HG03108 (cell line): ENCODE measurements at regions not wholly inside any gene's neighbourhood (a gene's known extent, or its start where the extent isn't known, plus 50 kb on each side); places are given as distances from the start of the nearest gene placed in this dataset.
"Not testable (repeated sequence)": the region's sequence is repeated elsewhere in the genome, so short reads cannot be mapped to it uniquely, and the experiment has no call there.

ENCODE experiments used
- ATAC-seq: cut with Tn5 transposase; IDR thresholded peaks from one replicate; pipeline ENCODE4 v1.9.1; 2021; ENCODE audit warnings: moderate library complexity; ENCODE audit not compliant: unreplicated experiment

DNA sequence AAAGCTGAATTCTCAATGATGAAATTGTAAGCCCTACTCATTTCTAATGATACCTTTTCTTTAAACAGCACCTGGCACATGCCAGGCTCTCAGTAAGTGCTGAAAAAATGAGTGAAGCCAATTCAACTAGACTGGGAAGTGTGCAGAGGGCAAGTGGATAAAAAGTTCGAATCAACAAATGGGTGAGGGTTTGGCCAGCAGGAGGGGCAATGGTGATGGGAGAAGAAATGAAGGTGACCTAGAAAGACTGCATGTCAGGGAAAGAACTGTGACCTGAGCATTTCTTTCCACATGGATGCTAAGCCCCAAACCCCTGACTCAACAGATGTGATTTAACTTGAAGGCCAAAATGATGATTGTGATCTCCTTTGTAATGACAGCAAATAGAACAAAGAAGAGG lies 54.6 kb downstream of the DKK1 start:
- no peak for ATAC-seq

DNA sequence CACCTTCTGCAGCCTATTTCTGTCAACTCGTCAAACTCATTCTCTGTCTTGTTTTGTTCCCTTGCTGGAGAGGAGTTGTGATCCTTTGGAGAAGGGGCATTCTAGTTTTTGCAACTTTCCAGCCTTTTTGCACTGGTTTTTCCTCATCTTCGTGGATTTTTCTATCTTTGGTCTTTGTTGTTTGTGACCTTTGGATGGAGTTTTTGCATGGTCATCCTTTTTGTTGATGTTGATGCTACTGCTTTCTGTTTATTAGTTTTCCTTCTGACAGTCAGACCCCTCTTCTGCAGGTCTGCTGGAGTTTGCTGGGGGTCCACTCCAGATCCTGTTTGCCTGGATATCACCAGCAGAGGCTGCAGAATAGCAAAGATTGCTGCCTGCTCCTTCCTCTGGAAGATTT lies 60.1 kb downstream of the DKK1 start:
- not testable (repeated sequence) for ATAC-seq

DNA sequence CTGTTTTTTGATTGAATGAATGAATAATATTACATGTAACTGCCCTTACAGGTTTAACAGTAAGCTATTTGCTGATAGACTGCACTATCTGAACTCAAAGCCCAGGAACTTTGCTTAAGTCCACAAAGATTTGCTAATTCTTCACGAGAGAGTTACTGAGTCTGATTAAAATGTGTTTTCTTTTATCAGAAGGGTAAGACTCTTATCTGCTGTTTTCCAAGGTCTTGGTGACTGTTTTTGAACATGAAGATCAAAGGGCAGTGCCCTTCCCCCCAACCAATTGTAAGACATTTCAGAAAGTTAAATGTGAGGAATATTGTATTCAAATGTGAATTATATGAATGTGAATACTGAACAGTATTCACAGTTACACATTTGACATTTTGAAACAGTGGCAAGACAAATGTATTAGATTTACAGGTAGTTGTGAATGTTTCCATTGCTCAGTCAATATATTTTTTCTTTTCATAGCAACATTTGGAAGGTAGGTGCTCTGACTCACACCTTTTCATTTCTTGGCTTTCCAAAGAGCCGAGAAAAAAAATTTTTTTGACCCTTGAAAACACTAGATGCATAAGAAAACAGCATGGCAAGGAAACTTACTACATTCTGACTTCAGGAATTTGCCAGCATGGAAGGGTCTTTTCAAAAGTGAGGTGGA lies 62.7 kb downstream of the DKK1 start:
- no peak for ATAC-seq

DNA sequence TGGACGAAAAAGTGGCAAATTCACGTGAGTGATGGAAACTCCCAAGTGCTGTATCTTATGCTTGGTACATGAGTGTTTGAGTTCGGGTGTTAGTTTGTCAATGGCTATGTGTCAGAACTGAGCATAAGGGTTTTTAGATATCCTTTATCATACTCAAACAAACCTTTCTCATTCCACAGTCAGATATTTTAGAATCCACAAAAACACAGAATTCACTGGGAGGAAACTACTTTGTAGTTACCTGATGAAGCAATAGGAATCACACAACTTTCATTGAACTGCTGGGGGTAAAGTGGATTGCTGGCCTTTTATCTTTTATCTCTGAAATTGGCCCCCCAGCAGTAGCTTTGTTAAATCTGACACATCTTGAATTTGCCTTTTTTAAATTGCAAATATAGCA lies 64.0 kb downstream of the DKK1 start:
- no peak for ATAC-seq

DNA sequence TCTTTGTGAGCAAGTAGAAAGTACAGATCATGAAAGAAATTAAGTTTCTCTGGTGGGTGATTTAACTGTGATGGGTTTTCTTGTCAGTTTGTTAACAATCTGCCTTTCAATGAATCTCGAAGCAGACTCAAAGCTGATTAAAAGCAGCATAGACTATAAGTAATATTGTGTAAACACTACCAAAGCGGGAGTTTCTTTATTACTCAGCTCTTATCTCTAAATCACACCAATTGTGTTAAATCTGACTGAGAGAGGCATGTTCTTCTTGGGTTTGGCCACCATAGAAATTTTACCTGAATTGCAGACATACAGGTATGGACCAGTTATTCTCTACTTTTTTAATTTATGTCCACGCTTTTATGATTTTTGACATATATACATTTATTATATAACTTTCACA lies 65.2 kb downstream of the DKK1 start:
- ATAC-seq: no peak

DNA sequence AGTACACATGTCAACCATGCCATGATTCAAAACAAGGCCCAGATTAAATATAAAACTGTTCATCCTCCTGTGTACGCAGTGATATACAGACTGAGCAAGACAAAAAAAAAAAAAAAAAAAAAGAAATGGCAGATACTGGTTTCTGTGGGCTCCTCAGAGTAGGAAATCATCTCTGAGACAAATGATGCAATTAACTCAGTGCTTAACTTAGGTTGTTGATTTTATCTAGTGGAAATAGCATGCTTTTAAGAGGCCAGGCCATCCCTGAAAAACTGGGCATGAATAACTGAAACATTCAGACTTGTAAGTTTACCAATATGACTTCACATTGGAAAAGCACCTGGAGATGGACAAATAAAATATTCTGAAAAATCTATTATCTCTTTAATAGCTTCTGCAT lies 69.0 kb downstream of the DKK1 start:
- no peak for ATAC-seq

DNA sequence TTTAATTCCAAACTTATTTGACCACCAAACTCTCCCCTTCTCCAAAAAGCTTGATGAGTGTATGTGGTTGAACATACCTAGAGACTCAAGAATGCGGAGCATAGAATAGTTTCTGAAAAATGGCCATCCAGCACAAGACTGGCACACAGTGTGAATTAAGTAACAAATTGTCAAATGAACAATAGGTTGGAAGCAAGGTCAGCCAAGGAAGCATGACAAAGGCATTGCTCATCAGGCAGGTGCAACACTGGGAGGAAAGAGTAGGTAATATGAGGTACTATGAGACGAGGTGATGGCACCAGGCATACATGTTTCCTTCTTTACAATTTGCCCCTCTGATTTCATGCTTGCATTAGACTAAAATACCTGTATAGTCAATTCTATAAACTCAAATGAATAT lies 73.7 kb downstream of the DKK1 start:
- no peak for ATAC-seq

DNA sequence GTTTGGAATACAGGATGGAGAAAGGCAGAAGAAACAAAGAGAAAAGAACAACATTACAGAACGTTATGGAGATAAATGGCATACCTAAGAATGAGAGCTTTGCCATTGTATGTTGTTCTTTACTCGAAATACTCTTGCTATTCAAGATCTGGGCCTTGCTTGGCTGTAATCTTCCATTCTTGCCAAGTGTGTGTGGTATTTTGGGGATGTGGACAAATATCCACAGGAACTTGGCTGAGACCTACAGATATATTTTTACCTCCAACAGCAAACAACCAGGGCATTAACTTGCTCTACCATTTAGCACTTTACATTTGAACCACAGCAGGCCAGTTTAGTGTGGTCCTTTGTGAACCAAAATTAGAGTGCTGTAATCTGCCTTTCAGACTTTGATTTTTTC lies 76.3 kb downstream of the DKK1 start:
- ATAC-seq: no peak

DNA sequence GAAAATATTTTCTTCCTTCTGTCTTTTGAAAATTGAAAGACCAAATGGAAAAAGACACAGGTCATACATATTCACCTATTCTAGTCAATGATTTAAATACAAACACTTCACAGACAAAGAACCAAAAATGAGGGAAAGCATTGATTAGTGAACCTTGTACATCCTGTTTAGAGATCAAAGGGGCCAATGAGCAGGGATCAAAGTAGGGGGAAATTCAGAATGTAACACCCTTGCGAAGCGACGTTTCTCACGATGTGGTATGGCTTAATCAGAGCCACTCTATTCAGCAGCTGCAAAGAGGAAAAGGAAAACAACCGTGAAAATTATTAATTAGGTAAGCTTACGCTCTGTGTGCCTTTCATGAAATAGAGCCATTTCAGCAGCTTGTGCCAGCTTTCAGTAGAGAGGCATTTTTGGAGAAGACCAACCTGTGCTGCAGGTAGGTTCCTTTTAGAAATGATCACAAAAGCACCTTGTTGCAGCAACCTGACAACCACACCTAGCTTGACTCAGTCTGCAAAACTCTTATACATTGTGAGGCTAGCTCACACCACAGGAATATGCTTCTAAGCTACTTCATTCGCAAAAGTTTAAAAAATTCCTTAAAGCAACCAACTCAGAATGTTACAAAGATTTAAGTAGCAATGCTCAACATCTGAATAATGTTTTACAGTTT lies 78.0 kb downstream of the DKK1 start:
- no peak for ATAC-seq

DNA sequence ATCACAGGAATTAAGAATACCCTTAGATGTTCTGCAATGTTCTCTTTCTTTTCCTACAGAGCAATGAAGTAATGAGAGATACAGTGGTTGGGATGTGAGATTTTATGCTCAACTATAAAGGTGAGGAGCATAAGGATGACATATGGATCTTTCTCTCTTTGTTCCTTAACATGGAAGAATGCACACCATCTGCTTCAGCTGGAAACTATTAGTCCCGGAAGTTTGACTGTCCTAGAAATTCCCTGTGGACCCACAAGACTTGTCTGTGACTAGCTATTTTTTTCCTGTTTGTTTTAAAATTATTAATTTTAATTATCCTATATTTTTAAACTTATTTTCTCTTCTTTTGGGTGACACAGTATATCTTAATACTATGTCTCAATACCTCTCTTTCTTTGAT lies 80.2 kb downstream of the DKK1 start:
- ATAC-seq: no peak

DNA sequence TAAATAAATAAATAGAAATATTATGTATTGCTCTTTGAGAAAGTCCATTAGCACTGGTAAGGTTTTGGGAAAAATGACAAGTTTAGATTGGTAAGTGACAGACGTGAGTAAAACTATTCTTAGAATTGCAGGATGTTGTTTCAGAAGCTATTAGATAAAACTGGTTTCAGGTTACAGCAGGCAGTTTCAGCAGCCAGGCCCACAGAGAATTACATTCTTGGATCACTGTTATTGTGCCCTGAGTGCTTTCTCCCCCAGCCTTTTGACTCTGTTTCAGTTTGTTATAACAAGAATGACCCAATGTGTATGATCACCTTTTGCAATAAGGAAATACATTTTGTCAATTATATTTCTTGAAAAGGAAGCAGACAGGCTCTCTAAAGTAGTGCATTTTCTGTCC lies 86.5 kb downstream of the DKK1 start:
- no peak for ATAC-seq

DNA sequence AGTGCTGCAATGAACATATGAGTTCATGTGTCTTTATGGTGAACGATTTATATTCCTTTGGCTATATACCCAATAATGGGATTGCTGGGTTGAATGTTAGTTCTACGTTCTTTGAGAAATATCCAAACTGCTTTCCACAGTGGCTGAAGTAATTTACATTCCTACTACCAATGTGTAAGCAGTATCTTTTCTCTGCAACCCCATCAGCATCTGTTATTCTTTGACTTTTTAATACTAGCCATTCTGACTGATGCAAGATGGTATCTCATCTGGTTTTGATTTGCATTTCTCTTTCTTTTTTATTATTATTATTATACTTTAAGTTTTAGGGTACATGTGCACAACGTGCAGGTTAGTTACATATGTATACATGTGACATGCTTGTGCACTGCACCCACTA lies 89.7 kb downstream of the DKK1 start:
- ATAC-seq: not testable (repeated sequence)

DNA sequence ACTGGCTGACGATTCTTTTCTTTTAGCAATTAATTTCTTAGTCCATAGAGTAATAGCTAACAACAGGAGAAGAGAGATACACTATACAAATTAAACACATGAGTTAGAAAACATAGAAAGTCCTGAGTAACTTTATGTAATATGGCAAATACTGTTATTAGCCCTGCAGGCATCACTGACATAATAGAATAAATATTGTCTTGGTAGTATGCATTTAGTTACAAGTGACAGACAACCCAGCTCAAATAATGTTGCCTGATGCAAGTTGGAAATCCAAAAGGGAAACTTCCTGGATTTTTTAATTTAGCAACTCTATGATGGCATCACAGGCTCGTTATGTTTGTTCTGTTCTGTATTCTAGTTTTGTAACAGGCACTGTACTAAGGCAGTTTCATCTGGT lies 95.1 kb downstream of the DKK1 start:
- ATAC-seq: no peak

DNA sequence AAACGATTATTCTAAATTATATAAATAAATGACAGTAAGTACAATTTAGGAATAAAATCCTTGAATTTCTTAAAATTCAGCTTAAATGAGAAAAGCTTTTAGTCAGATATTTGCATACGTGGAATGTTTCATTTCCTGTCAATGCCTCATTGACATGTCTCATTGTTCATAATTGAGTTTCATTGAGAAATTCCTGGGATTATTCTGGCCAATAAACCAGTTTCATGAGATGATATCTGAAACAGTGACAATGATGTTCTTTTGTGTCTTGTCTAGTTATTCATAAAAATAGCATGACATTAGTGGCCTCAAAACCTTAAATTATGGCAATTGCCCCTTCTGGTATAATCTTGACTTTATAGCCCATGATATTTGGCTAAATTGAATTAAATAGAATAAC lies 95.8 kb downstream of the DKK1 start:
- no peak for ATAC-seq

DNA sequence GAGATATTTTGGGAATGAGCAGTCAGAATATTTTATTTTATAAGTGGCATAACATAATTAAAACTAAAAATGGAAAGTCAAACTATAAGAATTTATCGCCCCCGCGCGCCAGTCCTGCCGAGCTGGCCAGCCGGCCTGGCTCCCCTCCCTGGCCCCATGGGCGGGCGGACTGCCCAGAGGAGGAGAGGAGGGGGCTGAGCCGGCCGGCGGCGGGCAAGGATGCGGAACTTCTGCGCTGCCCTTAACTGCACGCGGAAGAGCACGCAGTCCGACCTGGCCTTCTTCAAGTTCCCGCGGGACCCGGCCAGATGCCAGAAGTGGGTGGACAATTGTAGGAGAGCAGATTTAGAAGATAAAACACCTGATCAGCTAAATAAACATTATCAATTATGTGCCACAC lies 96.8 kb downstream of the DKK1 start:
- ATAC-seq: no peak

DNA sequence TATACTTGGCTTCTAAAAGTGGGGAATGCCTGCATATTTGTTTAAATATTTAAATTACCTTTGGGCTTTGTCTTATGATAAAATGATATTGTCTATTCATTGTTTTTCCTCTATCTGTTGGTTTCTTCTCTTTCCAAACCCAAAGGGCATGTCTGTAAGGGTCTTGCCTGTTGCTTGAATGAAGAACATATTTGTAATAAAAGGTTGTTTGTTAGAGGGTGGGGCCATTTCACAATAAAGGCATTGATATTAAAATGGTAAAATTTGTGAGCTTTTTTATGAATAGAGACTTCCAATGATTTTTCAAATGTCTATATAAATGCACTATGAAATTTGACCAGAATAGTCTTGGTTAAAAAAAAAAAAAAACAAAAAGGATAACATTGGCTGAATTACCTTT lies 105.2 kb downstream of the DKK1 start:
- ATAC-seq: no peak

DNA sequence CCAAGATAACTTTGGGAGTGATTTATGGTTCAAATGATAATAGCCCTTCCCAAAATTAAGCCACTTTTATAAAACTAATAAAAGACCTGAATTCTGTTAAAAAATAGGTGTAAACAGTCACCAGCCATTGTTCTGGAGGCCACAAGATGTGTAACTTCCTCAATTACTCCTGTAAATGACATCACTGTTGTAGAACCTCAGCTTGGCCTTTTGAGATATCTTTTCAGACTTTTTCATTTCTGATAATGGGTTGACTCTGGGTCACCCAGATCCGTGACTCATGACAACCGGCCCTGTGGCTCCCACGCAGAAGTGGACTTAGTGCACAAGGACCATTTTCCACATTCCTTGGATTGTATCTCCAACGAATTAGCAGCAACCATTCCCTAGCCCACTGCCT lies 106.6 kb downstream of the DKK1 start:
- ATAC-seq: no peak

DNA sequence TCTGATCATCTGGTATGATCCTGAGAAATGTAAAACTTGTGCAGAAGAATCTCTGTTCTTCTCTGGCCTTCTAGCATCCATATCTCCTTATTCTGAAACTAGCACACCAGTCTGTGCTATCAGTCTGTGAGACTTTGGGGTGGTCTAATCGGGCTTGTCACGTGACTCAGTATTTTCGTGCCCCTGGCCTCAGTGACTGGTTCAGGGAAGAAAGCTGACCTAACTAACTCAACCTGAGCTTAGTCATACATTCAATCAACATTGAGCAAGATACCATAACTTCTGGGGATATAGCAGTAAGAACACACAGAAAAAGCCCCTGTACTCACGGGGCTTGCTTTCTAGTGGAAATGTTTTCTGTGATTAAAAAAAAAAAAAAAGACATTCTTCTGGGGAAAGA lies 109.3 kb downstream of the DKK1 start:
- ATAC-seq: no peak

DNA sequence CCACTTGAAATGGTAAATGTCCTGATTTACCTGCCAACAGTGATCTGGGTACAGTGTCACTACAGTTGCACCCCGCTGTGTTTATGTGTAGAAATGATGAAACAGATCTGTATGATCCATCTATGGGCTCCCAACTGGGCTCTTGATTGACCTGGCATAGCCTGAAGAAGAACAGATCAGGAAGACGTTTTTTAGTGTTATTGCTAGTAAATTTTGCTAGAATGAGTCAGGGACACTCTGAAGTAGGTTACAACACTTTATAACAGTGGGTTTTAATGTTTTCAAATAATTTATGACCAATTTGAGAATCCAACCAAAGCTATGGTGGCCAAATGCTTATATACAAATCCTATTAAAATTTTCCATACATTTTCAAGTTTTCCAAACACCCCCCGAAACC lies 110.3 kb downstream of the DKK1 start:
- ATAC-seq: no peak

DNA sequence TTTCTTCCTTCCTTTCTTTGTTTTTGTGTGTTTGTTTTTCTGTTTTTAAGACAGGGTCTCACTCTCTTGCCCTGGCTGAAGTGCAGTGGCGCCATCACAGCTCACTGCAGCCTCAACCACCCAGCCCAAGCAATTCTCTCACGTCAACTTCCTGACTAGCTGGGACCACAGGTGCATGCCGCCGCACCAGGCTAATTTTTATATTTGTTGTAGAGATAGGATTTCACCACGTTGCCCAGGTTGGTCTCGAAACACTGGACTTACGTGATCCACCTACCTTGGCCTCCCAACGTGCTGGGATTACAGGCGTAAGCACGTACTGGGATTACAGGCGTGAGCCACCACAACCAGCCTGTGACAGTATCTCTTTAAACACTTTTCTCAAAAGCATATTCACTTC lies 120.7 kb downstream of the DKK1 start:
- no peak for ATAC-seq

DNA sequence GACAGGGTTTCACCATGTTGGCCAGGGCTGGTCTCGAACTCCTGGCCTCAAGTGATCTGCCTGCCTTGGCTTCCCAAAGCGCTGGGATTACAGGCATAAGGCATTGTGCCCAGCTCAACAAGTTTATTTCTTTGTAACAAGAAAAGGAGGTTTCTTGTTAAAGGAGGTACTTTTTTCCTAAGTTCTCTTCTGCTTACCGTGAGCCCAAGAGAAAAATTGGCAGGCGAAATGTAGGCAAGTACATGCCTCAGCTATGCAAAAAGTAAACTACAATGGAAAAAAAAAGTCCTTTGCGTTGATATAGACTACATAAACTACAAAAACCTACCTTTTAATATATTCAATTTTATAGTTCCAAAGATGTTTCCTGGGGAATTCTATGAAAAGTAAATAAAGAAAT lies 122.6 kb downstream of the DKK1 start:
- no peak for ATAC-seq

DNA sequence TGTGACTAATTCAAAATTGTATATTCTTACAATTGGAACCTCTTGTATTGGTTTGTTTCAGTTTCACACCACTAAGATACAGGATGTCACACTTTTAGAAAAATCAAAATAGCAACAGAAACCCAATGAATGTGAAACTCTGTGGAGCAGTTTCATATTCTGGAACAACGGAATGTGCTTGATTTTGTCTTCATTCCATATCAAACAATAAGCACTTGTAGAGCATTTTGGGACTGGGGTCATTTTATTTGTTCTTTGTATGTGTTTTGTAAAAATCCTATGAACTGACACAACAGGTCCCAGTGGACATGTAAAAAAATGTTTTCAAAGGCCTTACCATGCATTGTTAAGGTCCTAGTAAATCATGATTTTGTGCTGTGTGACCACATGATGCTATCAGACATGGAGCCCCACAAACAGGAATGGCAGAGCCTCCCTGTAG lies 123.1 kb downstream of the DKK1 start:
- peak; percentile 68 for ATAC-seq

DNA sequence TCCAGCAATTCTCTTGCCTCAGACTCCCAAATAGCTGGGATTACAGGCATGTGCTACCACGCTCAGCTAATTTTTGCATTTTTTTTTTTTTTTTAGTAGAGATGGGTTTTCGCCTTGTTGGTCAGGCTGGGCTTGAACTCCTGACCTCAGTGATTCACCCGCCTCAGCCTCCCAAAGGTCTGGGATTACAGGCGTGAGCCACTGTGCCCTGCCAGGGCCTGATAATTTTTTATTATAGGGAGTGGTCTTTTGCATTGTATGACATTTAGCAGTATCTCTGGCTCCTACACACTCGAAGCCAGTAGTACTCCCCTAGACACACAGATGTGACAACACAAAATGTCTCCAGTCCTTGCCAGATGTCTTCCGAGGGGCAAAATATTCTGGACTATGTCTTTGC lies 124.0 kb downstream of the DKK1 start:
- ATAC-seq: no peak
